ENCODE measurements at regions not wholly inside any gene's neighbourhood (a gene's known extent, or its start where the extent isn't known, plus 50 kb on each side); places are given as distances from the start of the nearest gene placed in this dataset.

DNA sequence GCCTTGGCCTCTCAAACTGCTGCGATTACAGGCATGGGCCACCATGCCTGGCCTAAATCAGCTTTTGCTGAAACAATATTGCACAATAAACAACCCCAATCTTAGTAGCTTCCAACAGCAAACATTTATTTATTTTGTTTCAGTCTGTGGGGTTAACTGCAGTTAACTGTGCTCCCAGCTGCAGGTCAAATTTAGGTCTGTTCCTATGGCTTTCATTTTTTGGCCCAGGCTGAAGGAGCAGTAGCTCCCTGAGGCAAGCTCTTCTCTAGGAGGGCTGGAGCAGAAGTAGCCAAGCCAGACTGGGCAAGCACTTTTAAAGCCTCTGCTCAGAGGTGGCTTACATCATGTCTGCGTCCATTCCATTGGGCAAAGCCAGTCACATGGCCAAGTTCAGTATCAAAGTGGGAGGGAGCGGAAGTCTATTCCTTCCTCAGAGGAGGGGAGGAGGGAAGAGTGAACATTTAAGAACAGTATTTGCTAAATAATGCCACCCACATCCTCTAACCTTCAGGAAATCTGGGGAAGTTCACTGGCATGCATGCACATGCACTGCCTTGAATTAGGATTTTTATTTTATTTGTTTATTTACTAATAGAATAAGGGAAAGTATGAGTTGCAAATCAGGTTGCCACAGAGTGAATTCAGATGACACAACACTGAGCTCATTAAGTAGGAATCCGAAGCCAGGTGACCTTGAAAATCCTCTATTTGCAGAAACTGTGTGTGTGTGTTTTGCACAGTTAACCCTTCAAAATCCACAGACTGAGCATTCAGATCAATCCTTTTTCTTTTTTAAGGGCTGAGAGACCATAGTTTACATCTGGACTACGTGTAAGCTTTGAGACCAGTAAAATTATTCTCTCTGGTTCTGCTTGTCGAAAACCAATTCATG is 122.0 kb upstream of the SEL1L start:
- TF ChIP-seq POLR2A (IDR thresholded peaks at IDR 0.05) (no peak), CTCF (IDR thresholded peaks at IDR 0.05) (no peak), POLR2AphosphoS5 (IDR thresholded peaks at IDR 0.05) (no peak)

Measured in upper lobe of left lung (tissue), 4 donors.